T-helper 1 cell treated with Interleukin-12 subunit alpha and Interleukin-12 subunit beta and Interleukin-4 antibody, amounts not matched to agents 30 μg/mL and 1 μg/mL, for 36 hours (primary cell): ENCODE measurements at regions not wholly inside any gene's neighbourhood (a gene's known extent, or its start where the extent isn't known, plus 50 kb on each side); places are given as distances from the start of the nearest gene placed in this dataset.
A peak's percentile ranks its signal among the peaks of the same experiment; 100 is the strongest.

Experiments
- H3K27ac Mint-ChIP-seq: one replicate; pipeline ENCODE4 v1.8.0; 2021; ENCODE audit warnings: mild to moderate bottlenecking, mixed read lengths
- H3K27me3 Mint-ChIP-seq: one replicate; pipeline ENCODE4 v1.8.0; 2021; ENCODE audit warnings: low read depth, mixed read lengths
- H3K36me3 Mint-ChIP-seq: one replicate; pipeline ENCODE4 v1.8.0; 2021; ENCODE audit warnings: low read depth, mixed read lengths
- H3K4me1 Mint-ChIP-seq: one replicate; pipeline ENCODE4 v1.8.0; 2021; ENCODE audit warnings: low read depth, mixed read lengths
- H3K4me3 Mint-ChIP-seq: one replicate; pipeline ENCODE4 v1.8.0; 2021; ENCODE audit warnings: mild to moderate bottlenecking, moderate library complexity, mixed read lengths
- H3K9me3 Mint-ChIP-seq: one replicate; pipeline ENCODE4 v1.8.0; 2021; ENCODE audit warnings: mixed read lengths

GRCh38 chr11:32331098-32331497, 104.2 kb downstream of the WT1 start:
- Mint-ChIP-seq H3K27ac (no peak overlapping the region), H3K27me3 (peaks cover 50% of the 10 kb centered on the region)

GRCh38 chr11:32331792-32332191, 103.5 kb downstream of the WT1 start:
- Mint-ChIP-seq H3K4me3 (no peak overlapping the region), H3K27me3 (peaks cover 52% of the 10 kb centered on the region), H3K4me1 (peaks cover 7% of the 10 kb centered on the region), H3K27ac (no peak overlapping the region), H3K9me3 (no peaks in the 10 kb centered on the region), H3K36me3 (no peaks in the 10 kb centered on the region)

More at GRCh38 chr11:32331098-32331497, 104.2 kb downstream of the WT1 start:
- H3K9me3 Mint-ChIP-seq: no peaks in the 10 kb centered on the region
- H3K4me1 Mint-ChIP-seq: peaks cover 7% of the 10 kb centered on the region
- H3K4me3 Mint-ChIP-seq: no peak overlapping the region
- no peaks in the 10 kb centered on the region for H3K36me3 Mint-ChIP-seq

- peaks cover 7% of the 10 kb centered on the region for H3K4me1 Mint-ChIP-seq
- H3K4me3 Mint-ChIP-seq: peak overlapping the region; percentile 64
- H3K9me3 Mint-ChIP-seq: no peaks in the 10 kb centered on the region
- H3K36me3 Mint-ChIP-seq: no peaks in the 10 kb centered on the region
- H3K27ac Mint-ChIP-seq: no peak overlapping the region
- peaks cover 45% of the 10 kb centered on the region for H3K27me3 Mint-ChIP-seq
Observed at GRCh38 chr11:32332990-32333319, 102.4 kb downstream of the WT1 start.

DNA sequence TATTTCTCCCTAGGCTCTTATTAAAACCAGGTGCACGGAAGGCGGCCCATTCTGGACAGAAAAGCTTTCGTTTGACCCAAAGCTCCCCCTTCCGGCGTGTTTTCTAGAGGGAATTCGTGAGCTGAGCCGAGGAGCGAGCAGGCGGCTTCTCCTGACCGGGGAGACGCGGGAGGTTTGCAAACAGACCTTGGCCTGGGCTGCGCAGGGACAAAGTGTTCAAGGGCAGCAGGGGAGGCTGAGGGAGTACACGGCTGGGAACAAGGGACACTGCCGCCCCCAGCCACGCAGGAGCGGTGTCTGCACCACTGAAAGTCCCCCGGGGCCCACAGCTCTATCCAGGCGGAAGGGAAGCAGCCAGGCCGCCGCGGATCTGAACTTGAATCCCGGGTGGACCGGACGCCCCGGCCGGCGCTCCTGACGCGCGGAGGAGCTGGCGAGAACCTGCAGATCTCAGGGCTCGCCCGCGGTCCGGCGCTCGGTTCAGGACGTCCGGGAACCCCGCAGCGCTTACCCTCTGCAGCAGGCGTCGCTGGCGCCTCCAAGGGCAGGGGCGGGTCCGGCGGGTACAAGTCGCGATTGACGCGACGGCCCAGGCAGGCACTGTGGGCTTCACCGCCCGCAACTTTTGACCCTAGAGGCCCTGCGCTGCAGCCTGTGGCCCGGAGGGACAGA, 101.9 kb downstream of the WT1 start:
- H3K27me3 Mint-ChIP-seq: peaks cover 45% of the 10 kb centered on the region
- H3K4me1 Mint-ChIP-seq: peaks cover 7% of the 10 kb centered on the region
- no peaks in the 10 kb centered on the region for H3K36me3 Mint-ChIP-seq
- H3K4me3 Mint-ChIP-seq: peak overlapping the region; percentile 64
- H3K27ac Mint-ChIP-seq: no peak overlapping the region
- no peaks in the 10 kb centered on the region for H3K9me3 Mint-ChIP-seq

DNA sequence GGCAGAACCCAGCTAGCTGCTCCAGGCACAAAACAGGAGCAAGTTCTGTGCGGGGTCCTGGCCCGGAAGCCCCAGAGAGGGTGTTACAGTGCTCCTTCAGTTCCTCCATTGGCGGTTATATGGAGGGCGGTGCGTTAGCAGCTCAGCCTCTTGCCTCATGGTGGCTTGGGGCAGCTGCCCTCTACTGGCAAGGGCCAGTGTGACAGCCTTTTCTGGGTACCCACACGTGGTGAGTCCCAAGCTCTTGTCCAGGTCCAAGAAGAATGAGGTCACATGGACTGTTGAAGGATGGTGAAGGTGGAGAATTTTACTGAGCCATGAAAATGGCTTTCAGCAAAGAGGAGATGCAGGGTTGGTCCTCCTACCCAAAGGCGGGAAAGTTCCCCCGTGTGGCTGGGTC, 100.5 kb downstream of the WT1 start:
- Mint-ChIP-seq H3K27ac (no peak overlapping the region), H3K4me1 (peaks cover 7% of the 10 kb centered on the region), H3K27me3 (peaks cover 42% of the 10 kb centered on the region), H3K9me3 (no peaks in the 10 kb centered on the region), H3K36me3 (no peaks in the 10 kb centered on the region), H3K4me3 (no peak overlapping the region)
